ENCODE measurements at regions not wholly inside any gene's neighbourhood (a gene's known extent, or its start where the extent isn't known, plus 50 kb on each side); places are given as distances from the start of the nearest gene placed in this dataset.

DNA sequence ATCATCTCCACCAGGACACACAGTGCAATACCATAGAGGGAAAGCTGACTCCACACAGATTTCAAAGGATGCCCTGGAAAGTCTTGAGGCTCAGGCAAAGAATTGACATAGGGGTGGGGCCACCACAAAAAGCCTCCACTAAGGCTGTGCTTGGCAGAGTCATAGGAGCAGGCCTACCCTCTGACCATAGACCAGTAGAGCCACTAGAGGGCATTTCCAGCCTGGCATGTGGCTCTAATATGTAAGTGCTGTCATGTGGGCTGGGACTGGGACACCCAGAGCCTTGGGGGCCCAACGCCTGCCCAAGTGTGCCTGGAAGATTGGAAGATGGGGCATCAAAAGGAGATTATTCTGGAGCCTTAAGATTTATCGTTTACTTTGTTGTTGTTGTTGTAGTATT lies 726.0 kb downstream of the DNAH5 start:
- H3K36me3 ChIP-seq: no peaks in the 10 kb centered on the region
- TF ChIP-seq, protein P1, sequence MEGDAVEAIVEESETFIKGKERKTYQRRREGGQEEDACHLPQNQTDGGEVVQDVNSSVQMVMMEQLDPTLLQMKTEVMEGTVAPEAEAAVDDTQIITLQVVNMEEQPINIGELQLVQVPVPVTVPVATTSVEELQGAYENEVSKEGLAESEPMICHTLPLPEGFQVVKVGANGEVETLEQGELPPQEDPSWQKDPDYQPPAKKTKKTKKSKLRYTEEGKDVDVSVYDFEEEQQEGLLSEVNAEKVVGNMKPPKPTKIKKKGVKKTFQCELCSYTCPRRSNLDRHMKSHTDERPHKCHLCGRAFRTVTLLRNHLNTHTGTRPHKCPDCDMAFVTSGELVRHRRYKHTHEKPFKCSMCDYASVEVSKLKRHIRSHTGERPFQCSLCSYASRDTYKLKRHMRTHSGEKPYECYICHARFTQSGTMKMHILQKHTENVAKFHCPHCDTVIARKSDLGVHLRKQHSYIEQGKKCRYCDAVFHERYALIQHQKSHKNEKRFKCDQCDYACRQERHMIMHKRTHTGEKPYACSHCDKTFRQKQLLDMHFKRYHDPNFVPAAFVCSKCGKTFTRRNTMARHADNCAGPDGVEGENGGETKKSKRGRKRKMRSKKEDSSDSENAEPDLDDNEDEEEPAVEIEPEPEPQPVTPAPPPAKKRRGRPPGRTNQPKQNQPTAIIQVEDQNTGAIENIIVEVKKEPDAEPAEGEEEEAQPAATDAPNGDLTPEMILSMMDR (IDR thresholded peaks at IDR 0.05): no peak
- no peaks in the 10 kb centered on the region for H3K4me1 ChIP-seq (ENCODE audit: control insufficient read depth in 1 of 2, low read depth in 2 of 2)
- H3K27ac ChIP-seq: no peak overlapping the region
- H3K27me3 ChIP-seq (replicated peaks; ENCODE audit: insufficient read depth): no peaks in the 10 kb centered on the region
- H3K9me3 ChIP-seq: no peaks in the 10 kb centered on the region
- no peak overlapping the region for H3K4me3 ChIP-seq
- DNase-seq (ENCODE audit: low spot score) (no peak), ATAC-seq (ENCODE audit: insufficient number of reproducible peaks, low FRiP score, low read depth) (no peak)

DNA sequence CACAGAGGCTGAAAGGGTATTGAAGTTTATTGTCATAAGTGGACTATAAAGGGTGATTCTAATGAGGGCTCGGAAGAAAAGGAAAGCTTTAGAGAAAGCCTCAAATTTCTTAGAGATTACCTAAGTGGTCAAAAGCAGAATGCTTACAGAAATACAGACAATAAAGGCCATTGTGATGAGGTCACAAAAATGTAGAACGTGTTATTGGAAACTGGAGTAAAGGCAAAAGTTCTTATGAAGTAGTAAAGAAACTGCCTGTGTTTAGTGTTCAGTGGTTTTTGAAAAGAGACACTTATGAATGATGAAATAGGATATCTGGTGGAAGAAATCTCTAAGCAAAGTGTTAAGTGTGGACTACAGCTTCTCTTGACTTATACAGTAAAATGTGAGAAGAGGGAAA lies 726.9 kb downstream of the DNAH5 start:
- Histone ChIP-seq H3K27ac (no peak overlapping the region), H3K4me1 (ENCODE audit: control insufficient read depth in 1 of 2, low read depth in 2 of 2) (no peaks in the 10 kb centered on the region), H3K9me3 (no peaks in the 10 kb centered on the region), H3K4me3 (no peak overlapping the region), H3K27me3 (replicated peaks; ENCODE audit: insufficient read depth) (no peaks in the 10 kb centered on the region), H3K36me3 (no peaks in the 10 kb centered on the region)
- TF ChIP-seq, protein P1 (IDR thresholded peaks at IDR 0.05): no peak
- ATAC-seq (ENCODE audit: insufficient number of reproducible peaks, low FRiP score, low read depth) (no peak), DNase-seq (ENCODE audit: low spot score) (no peak)

DNA sequence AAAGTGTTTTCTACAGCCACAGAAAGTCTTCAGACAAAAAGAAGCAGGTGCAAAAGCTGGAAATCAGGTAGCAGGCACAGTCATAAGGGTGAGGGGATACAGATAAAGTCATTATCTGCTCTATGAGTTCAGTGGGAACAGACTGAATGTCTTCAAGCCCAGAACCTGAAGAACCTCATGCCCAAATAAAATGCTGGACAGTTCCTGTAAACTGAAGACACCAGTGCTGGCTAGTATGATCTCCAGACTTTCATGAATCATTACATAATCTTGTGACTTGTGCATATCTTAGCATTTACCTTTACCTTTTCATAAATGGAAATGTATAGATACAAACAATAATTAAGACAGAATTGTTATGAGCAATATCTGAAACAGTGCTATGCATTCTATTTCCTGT lies 728.7 kb downstream of the DNAH5 start:
- Histone ChIP-seq H3K27me3 (replicated peaks; ENCODE audit: insufficient read depth) (no peaks in the 10 kb centered on the region), H3K36me3 (no peaks in the 10 kb centered on the region), H3K27ac (no peak overlapping the region), H3K4me3 (no peak overlapping the region), H3K9me3 (no peaks in the 10 kb centered on the region), H3K4me1 (ENCODE audit: control insufficient read depth in 1 of 2, low read depth in 2 of 2) (no peaks in the 10 kb centered on the region)
- TF ChIP-seq, protein P1 (IDR thresholded peaks at IDR 0.05): no peak
- ATAC-seq (ENCODE audit: insufficient number of reproducible peaks, low FRiP score, low read depth) (no peak), DNase-seq (ENCODE audit: low spot score) (no peak)

DNA sequence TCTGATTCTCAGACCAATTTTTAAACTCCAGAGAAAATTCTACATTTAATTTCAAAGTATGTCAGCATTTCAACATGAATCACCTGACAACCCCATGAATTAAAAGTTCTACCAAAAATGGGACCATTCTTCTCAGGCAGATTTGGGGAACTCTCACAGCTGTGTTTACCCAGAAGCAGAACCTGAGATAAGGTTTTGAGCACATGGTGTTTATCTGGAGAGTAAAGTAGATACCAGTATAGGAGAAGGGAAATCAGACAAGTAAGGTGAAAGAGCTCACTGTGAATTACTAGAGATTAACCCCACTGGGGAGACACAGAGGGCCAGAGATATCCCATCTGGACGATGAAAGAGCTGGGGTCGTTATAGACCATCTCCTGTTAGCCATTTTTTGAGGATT lies 729.1 kb downstream of the DNAH5 start:
- Histone ChIP-seq H3K27me3 (replicated peaks; ENCODE audit: insufficient read depth) (no peaks in the 10 kb centered on the region), H3K4me1 (ENCODE audit: control insufficient read depth in 1 of 2, low read depth in 2 of 2) (no peaks in the 10 kb centered on the region), H3K9me3 (no peaks in the 10 kb centered on the region), H3K36me3 (no peaks in the 10 kb centered on the region), H3K27ac (no peak overlapping the region), H3K4me3 (no peak overlapping the region)
- no peak for DNase-seq (ENCODE audit: low spot score)
- TF ChIP-seq, protein P1 (IDR thresholded peaks at IDR 0.05): no peak
- ATAC-seq (ENCODE audit: insufficient number of reproducible peaks, low FRiP score, low read depth): no peak

DNA sequence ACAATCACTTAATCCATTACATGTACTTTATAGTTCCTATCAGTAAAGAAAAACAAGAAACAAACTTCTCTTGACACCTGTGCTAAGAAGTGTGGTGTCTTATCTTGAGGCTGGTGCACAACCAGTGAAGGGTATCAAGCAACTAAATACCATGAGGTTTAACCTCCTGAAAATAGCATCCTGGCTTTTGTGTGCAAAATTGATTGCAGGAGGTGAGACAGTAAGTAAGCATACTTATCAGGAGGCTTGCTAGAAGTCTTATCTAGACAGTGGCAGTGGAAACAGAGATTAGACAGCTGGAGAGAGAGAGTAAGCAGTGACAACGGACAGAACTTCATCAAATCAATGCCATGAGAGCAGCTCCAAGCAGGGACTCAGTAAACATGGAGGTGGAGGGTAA lies 730.3 kb downstream of the DNAH5 start:
- Histone ChIP-seq H3K9me3 (no peaks in the 10 kb centered on the region), H3K4me3 (no peak overlapping the region), H3K4me1 (ENCODE audit: control insufficient read depth in 1 of 2, low read depth in 2 of 2) (no peaks in the 10 kb centered on the region), H3K36me3 (no peaks in the 10 kb centered on the region), H3K27me3 (replicated peaks; ENCODE audit: insufficient read depth) (no peaks in the 10 kb centered on the region), H3K27ac (no peak overlapping the region)
- no peak for ATAC-seq (ENCODE audit: insufficient number of reproducible peaks, low FRiP score, low read depth)
- TF ChIP-seq, protein P1 (IDR thresholded peaks at IDR 0.05): no peak
- DNase-seq (ENCODE audit: low spot score): no peak

All from thoracic aorta (tissue), 2 donors.